ENCODE measurements at regions not wholly inside any gene's neighbourhood (a gene's known extent, or its start where the extent isn't known, plus 50 kb on each side); places are given as distances from the start of the nearest gene placed in this dataset.

DNA sequence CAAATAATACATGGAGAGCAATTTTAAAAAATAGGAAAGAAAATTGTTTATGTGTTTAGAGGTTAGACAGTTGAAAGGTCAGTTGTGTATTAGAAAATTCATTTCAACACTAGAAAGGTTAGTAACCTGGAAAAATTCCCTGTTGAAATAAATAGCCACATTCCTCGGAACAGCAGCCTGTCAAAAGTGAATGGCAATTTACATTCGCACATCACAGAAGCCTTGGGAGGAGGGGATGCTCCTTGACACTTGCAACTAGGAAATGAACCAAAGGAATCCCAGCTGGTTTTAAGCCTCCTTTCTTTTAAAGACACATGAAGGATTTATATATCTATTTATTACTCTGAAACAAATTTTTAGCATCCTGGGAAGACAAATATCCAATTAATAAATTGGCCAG lies 653.5 kb upstream of the LRRTM4 start:
- TF ChIP-seq POLR2A (IDR thresholded peaks at IDR 0.05) = no peak
- no peak for TF ChIP-seq CTCF (IDR thresholded peaks at IDR 0.05)
